ENCODE measurements at regions not wholly inside any gene's neighbourhood (a gene's known extent, or its start where the extent isn't known, plus 50 kb on each side); places are given as distances from the start of the nearest gene placed in this dataset.

DNA sequence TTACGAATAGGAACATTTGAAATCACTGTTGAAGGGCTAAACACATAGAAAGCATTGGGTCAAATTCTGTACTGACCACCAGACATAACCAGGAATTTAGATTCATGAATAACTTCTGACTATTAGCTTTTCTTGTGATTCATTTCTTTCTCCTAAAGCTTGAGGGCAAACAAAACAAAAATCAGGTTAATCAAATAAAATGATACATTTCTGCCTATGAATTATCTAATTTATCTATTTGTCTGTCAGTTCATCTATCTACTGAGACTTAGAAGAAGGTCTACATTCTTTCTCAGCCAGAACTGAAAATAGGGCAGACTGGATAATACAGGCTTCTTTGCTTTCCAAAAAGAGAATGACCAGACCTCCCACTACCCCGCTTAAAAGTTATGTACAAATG is 65.9 kb upstream of the ST3GAL6 start:
- no peaks in the 10 kb centered on the region for H3K9me3 ChIP-seq (ENCODE audit: low read depth, low read length, poor library complexity, severe bottlenecking)
- no TSS peak for BruUV-seq (replicated peaks)
- TF ChIP-seq EZH2 (IDR thresholded peaks at IDR 0.05; ENCODE audit: borderline replicate concordance, low read depth, low read length, poor library complexity, severe bottlenecking) (no peak), CTCF (conservative IDR thresholded peaks at IDR 0.05; ENCODE audit: low read depth, low read length) (no peak)
- no peaks in the 10 kb centered on the region for H3K4me1 ChIP-seq (ENCODE audit: insufficient read depth, low read length, poor library complexity, severe bottlenecking)
- no peaks in the 10 kb centered on the region for H3K36me3 ChIP-seq (ENCODE audit: insufficient read depth, low read length, poor library complexity, severe bottlenecking)
- H3K27ac ChIP-seq (ENCODE audit: low read depth, low read length, poor library complexity, severe bottlenecking): no peak overlapping the region
- CTCF ChIA-PET: no interaction called here
- POLR2A ChIA-PET (ENCODE audit: low non-redundant PET): no interaction called here
- intact Hi-C loops (cut with micrococcal nuclease; ENCODE audit: unreplicated experiment): no loop called here
- no peak for DNase-seq (ENCODE audit: low spot score)
- H3K27me3 ChIP-seq (replicated peaks; ENCODE audit: insufficient read depth, low read depth, low read length, poor library complexity): no peaks in the 10 kb centered on the region
- no peak overlapping the region for H3K4me3 ChIP-seq (ENCODE audit: low read depth, low read length, poor library complexity, severe bottlenecking)

GRCh38 chr3:98699132-98699531 is 64.0 kb upstream of the ST3GAL6 start:
- no TSS peak for BruUV-seq (replicated peaks)
- no peaks in the 10 kb centered on the region for H3K4me1 ChIP-seq (ENCODE audit: insufficient read depth, low read length, poor library complexity, severe bottlenecking)
- H3K27me3 ChIP-seq (replicated peaks; ENCODE audit: insufficient read depth, low read depth, low read length, poor library complexity): no peaks in the 10 kb centered on the region
- no peaks in the 10 kb centered on the region for H3K36me3 ChIP-seq (ENCODE audit: insufficient read depth, low read length, poor library complexity, severe bottlenecking)
- H3K4me3 ChIP-seq (ENCODE audit: low read depth, low read length, poor library complexity, severe bottlenecking): no peak overlapping the region
- no peak for DNase-seq (ENCODE audit: low spot score)
- intact Hi-C loops (cut with micrococcal nuclease; ENCODE audit: unreplicated experiment): no loop called here
- no peak overlapping the region for H3K27ac ChIP-seq (ENCODE audit: low read depth, low read length, poor library complexity, severe bottlenecking)
- ChIA-PET POLR2A (ENCODE audit: low non-redundant PET) (no interaction called here), CTCF (no interaction called here)
- no peaks in the 10 kb centered on the region for H3K9me3 ChIP-seq (ENCODE audit: low read depth, low read length, poor library complexity, severe bottlenecking)
- TF ChIP-seq EZH2 (IDR thresholded peaks at IDR 0.05; ENCODE audit: borderline replicate concordance, low read depth, low read length, poor library complexity, severe bottlenecking): no peak
- no peak for TF ChIP-seq CTCF (conservative IDR thresholded peaks at IDR 0.05; ENCODE audit: low read depth, low read length)

DNA sequence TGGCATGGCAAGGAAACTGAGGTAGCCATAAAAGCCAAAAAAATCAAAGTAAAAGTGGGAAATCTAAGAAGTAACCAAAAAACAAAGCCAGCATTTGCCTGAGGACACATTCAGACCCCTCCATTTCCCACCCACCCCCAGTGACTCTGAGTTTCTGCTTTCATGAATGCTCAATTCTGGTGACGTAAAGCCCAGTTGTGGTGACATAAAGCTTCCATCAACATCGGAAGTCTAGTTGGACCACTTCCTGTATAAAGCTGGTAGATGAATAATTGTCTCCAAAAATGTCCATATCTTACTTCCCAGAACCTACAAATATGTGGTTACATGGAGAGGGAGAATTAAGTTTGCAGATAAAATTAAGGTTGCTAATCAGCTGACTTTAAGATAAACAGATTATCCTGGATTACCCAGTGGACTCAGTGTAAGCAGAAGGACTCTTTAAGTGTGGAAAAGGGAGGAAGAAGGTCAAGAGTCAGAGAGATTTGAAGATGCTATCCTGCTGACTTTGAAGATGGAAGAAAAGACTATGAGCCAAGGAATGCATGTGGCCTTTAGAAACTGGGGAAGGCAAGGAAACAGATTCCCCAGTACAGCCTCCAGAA is 62.0 kb upstream of the ST3GAL6 start:
- ChIA-PET POLR2A (ENCODE audit: low non-redundant PET) (no interaction called here), CTCF (interaction anchor here (0.6 kb wide), 1 partner anchor 99 kb away, joined by 4 read pairs; no protein-coding TSS in a partner anchor)
- Histone ChIP-seq H3K36me3 (ENCODE audit: insufficient read depth, low read length, poor library complexity, severe bottlenecking) (no peaks in the 10 kb centered on the region), H3K27me3 (replicated peaks; ENCODE audit: insufficient read depth, low read depth, low read length, poor library complexity) (no peaks in the 10 kb centered on the region), H3K27ac (ENCODE audit: low read depth, low read length, poor library complexity, severe bottlenecking) (no peak overlapping the region), H3K4me1 (ENCODE audit: insufficient read depth, low read length, poor library complexity, severe bottlenecking) (no peaks in the 10 kb centered on the region), H3K9me3 (ENCODE audit: low read depth, low read length, poor library complexity, severe bottlenecking) (no peaks in the 10 kb centered on the region), H3K4me3 (ENCODE audit: low read depth, low read length, poor library complexity, severe bottlenecking) (no peak overlapping the region)
- DNase-seq (ENCODE audit: low spot score): no peak
- no peak for TF ChIP-seq CTCF (conservative IDR thresholded peaks at IDR 0.05; ENCODE audit: low read depth, low read length)
- no peak for TF ChIP-seq EZH2 (IDR thresholded peaks at IDR 0.05; ENCODE audit: borderline replicate concordance, low read depth, low read length, poor library complexity, severe bottlenecking)
- intact Hi-C loops (cut with micrococcal nuclease; ENCODE audit: unreplicated experiment): no loop called here
- BruUV-seq (replicated peaks): no TSS peak
